GM18502 (cell line): ENCODE measurements at regions not wholly inside any gene's neighbourhood (a gene's known extent, or its start where the extent isn't known, plus 50 kb on each side); places are given as distances from the start of the nearest gene placed in this dataset.

Source experiments
- ATAC-seq: cut with Tn5 transposase; IDR thresholded peaks from one replicate; pipeline ENCODE4 v1.9.1; 2021; ENCODE audit warnings: mild to moderate bottlenecking; ENCODE audit not compliant: unreplicated experiment, poor library complexity

- ATAC-seq = no peak
Observed at GRCh38 chr3:59460068-59460467, 410.2 kb upstream of the CFAP20DC start.

DNA sequence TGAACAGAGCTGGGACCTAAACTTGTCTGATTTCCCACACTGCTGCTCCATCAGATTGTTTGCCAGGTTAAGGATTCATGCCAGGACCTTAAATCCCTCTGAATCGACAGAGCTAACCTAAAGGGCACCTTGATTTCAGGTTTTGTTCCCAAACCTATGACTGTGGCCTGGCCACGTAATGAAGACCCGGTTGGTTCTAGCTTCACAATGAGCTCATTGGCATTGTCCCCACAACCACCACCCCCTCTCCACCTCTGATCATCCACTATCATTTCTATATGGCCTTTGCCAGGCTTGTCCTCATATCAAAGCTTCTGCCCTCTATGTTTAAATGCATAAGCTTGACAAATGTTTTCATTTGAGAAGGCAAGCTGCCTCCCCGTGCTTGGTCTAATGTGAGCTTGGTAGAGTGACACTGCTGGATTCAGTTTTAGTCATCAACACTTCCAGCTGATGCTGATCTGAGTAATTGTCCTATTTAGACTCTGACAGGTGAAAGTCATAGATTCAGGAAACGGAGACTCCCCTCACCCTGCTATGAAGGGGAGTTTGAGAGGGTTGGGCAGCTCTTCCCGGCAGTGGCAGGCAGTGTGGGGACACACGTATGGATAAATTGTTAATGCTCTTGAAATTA lies 407.1 kb upstream of the CFAP20DC start:
- peak; percentile 98 for ATAC-seq

GRCh38 chr3:59451800-59452746 lies 402.2 kb upstream of the CFAP20DC start:
- ATAC-seq = peak; percentile 6

DNA sequence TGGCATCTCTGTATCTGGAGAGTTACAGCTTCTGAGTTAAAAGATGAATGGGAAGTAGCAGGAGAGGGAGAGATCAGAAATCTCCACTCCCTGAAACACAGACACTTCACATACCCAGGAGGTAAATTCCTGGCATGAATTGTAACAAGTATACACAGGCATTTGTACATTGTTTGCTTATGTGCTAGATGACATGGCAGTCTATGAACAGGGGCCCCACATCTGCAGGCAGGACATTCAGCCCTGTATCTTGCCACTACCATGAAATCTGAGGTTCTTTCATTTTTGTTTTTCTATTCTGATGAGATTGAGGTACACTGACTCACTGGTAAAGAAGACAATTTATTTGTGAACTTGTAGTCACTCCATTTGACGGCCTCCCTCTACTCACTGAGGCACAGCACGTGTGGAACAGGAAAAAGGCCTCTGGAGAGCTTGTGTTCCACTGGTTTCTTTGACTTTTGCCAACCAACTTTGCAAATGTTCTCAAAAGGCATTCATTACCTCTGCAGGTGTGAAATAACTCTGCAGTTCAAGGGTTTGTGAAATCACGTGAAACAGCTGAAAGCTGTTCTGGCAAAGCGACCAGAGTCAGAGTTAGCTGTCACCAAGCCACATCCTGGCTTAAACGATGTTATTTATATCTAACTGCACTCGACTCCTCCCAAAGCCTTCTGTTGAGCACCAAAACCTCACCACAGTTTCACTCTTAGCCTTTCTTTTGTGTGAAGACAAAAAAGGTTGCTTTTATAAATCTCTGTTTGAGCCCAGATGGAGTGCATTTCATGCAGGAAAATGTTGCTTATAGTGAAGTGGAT lies 401.3 kb upstream of the CFAP20DC start:
- peak; percentile 96 for ATAC-seq

GRCh38 chr3:59450437-59450836 lies 400.6 kb upstream of the CFAP20DC start:
- no peak for ATAC-seq

GRCh38 chr3:59446775-59447465 lies 397.1 kb upstream of the CFAP20DC start:
- ATAC-seq = no peak

GRCh38 chr3:59444676-59445075 lies 394.9 kb upstream of the CFAP20DC start:
- ATAC-seq = no peak

- peak; percentile 67 for ATAC-seq
Observed at GRCh38 chr3:59444294-59444671, 394.5 kb upstream of the CFAP20DC start.

- ATAC-seq = no peak
Observed at GRCh38 chr3:59443618-59444293, 393.9 kb upstream of the CFAP20DC start.

GRCh38 chr3:59442046-59442445 lies 392.2 kb upstream of the CFAP20DC start:
- ATAC-seq = no peak

DNA sequence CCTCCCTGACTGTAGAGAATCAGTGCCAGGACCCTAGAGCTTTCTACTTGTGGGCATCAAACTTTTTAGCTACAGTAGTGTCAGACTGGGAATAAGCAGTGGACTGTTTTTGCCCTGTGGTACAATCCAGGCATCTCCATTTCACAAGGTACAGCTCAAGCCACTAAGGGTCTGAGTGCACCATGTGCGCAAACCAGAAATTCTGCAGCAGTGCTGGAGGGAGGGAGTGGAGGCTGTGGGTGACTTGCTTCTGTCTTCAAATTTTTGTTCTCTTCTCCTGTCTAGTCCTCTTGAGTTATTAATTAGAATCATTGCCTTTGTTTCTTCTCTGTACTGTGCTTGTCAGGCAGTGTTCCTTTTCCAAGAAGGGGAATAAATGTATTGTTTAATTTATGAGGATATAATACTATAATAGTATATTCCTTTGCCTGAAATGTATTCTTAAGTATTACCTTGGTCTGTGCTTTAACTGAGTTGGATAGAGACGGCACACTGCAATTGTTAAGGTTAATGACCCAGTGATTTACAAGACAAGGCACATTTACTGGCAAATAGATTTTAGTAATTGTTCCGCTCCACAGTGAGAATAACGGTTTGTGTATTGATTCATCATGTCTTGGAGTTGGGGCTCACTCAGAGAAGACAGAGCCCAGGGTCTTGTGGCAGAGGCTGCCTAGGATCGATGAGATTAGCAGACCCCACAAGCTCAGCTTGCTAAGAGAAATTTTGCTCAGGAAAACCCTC lies 390.6 kb upstream of the CFAP20DC start:
- ATAC-seq = no peak

GRCh38 chr3:59438492-59438891 lies 388.7 kb upstream of the CFAP20DC start:
- ATAC-seq = no peak

- no peak for ATAC-seq
Observed at GRCh38 chr3:59436164-59436958, 386.5 kb upstream of the CFAP20DC start.

DNA sequence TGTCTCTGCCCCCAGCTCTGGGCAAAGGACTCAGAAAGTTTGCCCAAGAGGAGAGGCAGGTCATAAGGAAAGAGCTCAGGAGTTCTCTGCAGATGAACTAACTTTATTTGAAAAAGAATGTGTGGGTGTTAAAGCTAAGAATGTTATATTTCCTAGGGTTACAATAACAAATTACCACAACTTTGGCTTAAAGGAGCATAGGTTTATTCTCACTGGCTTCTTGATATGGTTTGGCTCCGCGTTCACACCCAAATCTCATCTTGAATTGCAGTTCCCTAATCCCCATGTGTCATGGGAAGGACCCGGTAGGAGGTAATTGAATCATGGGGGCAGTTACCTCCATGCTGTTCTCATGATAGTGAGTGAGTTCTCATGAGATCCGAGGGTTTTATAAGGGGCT lies 383.7 kb upstream of the CFAP20DC start:
- no peak for ATAC-seq

DNA sequence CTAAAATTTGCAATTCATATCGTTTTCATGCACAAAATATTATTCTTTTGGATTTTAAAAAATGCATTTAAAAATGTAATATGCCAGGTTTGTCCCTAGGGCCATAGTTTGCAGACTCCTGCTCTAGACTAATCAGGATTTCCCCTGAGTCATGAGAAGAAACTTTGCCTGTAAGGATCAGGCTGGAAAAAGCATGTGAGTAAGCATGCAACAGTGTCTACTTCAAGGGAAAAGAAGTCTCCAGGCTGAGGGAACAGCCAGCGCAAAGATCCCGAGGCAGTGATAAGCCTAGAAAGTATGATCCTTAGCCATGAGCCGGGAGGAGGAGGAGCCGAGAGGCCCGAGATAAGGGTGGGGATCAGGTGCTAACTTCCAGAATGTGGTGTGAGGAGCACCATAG lies 382.8 kb upstream of the CFAP20DC start:
- ATAC-seq = no peak

- no peak for ATAC-seq
Observed at GRCh38 chr3:59430341-59430740, 380.5 kb upstream of the CFAP20DC start.

DNA sequence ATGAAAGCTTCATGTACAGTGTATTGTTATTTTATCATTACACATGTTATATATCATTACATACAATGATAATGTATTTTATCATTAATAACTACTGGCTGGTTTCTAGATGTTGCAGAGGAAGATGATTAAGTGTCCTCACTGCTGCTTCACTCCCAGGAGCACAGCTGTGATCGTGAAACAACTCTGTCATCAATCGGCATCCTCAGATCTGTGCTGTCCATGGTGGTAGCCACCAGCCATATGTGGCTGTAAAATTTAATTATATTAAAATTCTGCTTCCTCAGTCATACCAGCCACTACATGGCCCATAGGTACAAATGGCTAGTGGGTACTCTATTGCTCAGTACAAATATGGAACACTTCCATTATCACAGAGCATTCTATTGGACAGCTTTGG lies 379.4 kb upstream of the CFAP20DC start:
- no peak for ATAC-seq

GRCh38 chr3:59426821-59427565 lies 377.2 kb upstream of the CFAP20DC start:
- no peak for ATAC-seq
